ENCODE measurements at regions not wholly inside any gene's neighbourhood (a gene's known extent, or its start where the extent isn't known, plus 50 kb on each side); places are given as distances from the start of the nearest gene placed in this dataset.

- no peak overlapping the region for H3K27ac ChIP-seq
- TF ChIP-seq ZFX (IDR thresholded peaks at IDR 0.05; ENCODE audit: borderline replicate concordance), result no peak
- TF ChIP-seq, protein P1, sequence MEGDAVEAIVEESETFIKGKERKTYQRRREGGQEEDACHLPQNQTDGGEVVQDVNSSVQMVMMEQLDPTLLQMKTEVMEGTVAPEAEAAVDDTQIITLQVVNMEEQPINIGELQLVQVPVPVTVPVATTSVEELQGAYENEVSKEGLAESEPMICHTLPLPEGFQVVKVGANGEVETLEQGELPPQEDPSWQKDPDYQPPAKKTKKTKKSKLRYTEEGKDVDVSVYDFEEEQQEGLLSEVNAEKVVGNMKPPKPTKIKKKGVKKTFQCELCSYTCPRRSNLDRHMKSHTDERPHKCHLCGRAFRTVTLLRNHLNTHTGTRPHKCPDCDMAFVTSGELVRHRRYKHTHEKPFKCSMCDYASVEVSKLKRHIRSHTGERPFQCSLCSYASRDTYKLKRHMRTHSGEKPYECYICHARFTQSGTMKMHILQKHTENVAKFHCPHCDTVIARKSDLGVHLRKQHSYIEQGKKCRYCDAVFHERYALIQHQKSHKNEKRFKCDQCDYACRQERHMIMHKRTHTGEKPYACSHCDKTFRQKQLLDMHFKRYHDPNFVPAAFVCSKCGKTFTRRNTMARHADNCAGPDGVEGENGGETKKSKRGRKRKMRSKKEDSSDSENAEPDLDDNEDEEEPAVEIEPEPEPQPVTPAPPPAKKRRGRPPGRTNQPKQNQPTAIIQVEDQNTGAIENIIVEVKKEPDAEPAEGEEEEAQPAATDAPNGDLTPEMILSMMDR (IDR thresholded peaks at IDR 0.05), result no peak
Measured at GRCh38 chr11:10634407-10634806, 59.1 kb downstream of the IRAG1 start.

DNA sequence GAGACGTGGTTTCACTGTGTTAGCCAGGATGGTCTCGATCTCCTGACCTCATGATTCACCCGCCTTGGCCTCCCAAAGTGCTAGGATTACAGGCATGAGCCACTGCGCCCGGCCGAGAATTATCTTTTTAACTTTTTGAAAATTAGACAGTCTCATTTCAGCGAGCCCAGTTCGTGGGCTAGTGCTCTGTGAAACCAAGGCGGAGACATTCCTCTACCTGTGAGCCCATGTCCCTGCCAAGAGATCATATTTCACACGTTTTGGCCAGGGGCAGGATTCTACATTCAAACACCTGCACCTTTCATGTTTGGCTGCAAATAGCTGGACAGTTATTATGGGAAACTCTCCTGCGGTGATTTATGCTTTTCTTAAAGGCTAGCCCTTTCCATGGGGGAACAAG, 60.3 kb downstream of the IRAG1 start:
- TF ChIP-seq, protein P1 (IDR thresholded peaks at IDR 0.05), result no peak
- no peak for TF ChIP-seq ZFX (IDR thresholded peaks at IDR 0.05; ENCODE audit: borderline replicate concordance)
- no peak overlapping the region for H3K27ac ChIP-seq

DNA sequence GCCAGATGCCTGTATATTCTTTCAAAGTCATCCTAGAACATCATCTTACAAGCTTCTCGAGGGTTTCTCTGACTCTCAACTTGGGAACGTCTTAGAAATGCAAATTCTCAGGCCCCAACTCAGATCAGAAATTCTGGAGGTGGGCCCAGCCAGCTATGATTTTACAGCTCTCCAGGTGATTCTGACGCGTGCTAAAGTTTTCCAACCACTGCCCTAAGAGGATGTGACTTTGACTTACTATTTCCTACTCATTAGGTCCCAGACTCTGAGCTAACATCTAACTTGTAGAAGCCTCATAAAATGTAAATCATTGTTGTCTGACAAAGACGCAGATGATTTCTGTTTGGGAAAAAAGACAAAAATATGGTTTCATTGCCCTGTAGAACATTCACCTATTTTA, 61.1 kb downstream of the IRAG1 start:
- TF ChIP-seq, protein P1 (IDR thresholded peaks at IDR 0.05), result no peak
- TF ChIP-seq ZFX (IDR thresholded peaks at IDR 0.05; ENCODE audit: borderline replicate concordance), result no peak
- H3K27ac ChIP-seq, result no peak overlapping the region

GRCh38 chr11:10631761-10632160, 61.8 kb downstream of the IRAG1 start:
- no peak for TF ChIP-seq ZFX (IDR thresholded peaks at IDR 0.05; ENCODE audit: borderline replicate concordance)
- TF ChIP-seq, protein P1 (IDR thresholded peaks at IDR 0.05), result no peak
- H3K27ac ChIP-seq, result no peak overlapping the region

- H3K27ac ChIP-seq, result no peak overlapping the region
- TF ChIP-seq, protein P1 (IDR thresholded peaks at IDR 0.05), result no peak
- TF ChIP-seq ZFX (IDR thresholded peaks at IDR 0.05; ENCODE audit: borderline replicate concordance), result no peak
Measured at GRCh38 chr11:10629411-10630002, 61.0 kb upstream of the LYVE1 start.

DNA sequence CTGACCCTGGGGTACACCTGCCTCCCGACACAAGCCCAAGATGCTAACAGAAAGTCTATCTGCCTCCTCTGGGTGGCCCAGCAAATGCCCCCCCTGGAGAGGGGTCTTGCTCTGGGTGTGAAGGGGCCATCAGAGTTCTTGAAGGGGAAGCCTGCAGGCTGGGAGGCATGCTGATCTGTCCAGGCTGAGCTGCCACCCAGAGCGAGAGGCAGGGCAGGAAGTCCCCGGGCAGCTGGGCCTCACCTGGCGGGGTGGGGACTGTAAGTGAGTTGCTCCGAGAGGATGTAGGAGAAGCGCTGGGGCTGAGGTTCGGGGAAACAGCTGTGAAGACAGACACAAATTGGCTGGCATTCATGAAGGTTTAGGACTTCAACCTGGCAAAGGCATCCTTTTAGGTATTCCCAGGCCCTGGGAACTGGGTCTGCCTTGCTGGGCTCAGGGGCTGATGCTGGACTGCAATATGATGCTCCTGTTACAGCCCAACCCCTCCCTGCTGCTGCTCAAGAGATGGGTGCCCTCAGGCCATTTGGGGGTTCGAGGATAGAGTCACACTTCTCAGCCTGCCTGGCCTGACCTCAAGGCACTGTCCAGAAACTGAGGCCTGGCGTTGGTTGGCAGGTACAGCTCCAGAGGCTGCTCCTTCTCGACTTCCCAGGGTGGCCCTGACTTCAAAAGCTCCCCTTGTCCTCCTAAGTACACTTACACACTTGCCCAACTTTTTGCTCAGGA, 60.2 kb upstream of the LYVE1 start:
- no peak overlapping the region for H3K27ac ChIP-seq
- TF ChIP-seq ZFX (IDR thresholded peaks at IDR 0.05; ENCODE audit: borderline replicate concordance), result no peak
- TF ChIP-seq, protein P1 (IDR thresholded peaks at IDR 0.05), result no peak

- H3K27ac ChIP-seq, result no peak overlapping the region
- no peak for TF ChIP-seq ZFX (IDR thresholded peaks at IDR 0.05; ENCODE audit: borderline replicate concordance)
- TF ChIP-seq, protein P1 (IDR thresholded peaks at IDR 0.05), result no peak
Measured at GRCh38 chr11:10627816-10628215, 59.4 kb upstream of the LYVE1 start.
